ENCODE measurements at regions not wholly inside any gene's neighbourhood (a gene's known extent, or its start where the extent isn't known, plus 50 kb on each side); places are given as distances from the start of the nearest gene placed in this dataset.

GRCh38 chr4:11197631-11198341, 230.9 kb downstream of the HS3ST1 start:
- no peak for TF ChIP-seq CTCF (IDR thresholded peaks at IDR 0.05)
- no peak for TF ChIP-seq POLR2A (IDR thresholded peaks at IDR 0.05)
- TF ChIP-seq POLR2AphosphoS5 (IDR thresholded peaks at IDR 0.05), result no peak
- TF ChIP-seq EP300 (IDR thresholded peaks at IDR 0.05), result no peak

Data from upper lobe of left lung (tissue), 4 donors.